Keratinocyte (primary cell): ENCODE measurements at regions not wholly inside any gene's neighbourhood (a gene's known extent, or its start where the extent isn't known, plus 50 kb on each side); places are given as distances from the start of the nearest gene placed in this dataset.

Experiments used
- DNase-seq: peaks from one replicate; pipeline ENCODE4 v3.0.0-alpha.2; 2011; ENCODE audit warnings: low read depth, missing footprints, low spot score
- FAIRE-seq: peaks from 2 replicates; lab custom pipeline; 2011; peaks lifted over from hg19 to GRCh38; lab: Jason Lieb, UNC
- H2AFZ ChIP-seq: 2 replicates; pipeline ENCODE4 v1.6.0; 2012; ENCODE audit warnings: low read length, control low read depth, inconsistent platforms; ENCODE audit not compliant: control insufficient read depth
- H3K27ac ChIP-seq: 2 replicates; pipeline ENCODE4 v1.5.1; 2011; ENCODE audit warnings: low read length; ENCODE audit not compliant: control insufficient read depth, insufficient read depth
- H3K27me3 ChIP-seq: 3 replicates; pipeline ENCODE4 v1.6.0; 2011; ENCODE audit warnings: low read length; ENCODE audit not compliant: control insufficient read depth, insufficient read depth; ENCODE audit errors: extremely low read depth
- H3K36me3 ChIP-seq, 2 experiments: 2 replicates in 1 of 2; 3 replicates in 1 of 2; pipeline ENCODE4 v1.5.1; 2011; ENCODE audit warnings: low read length in 2 of 2, mild to moderate bottlenecking in 1 of 2; ENCODE audit not compliant: control insufficient read depth in 2 of 2, insufficient read depth in 2 of 2; ENCODE audit errors: extremely low read depth in 1 of 2
- H3K4me1 ChIP-seq: 3 replicates; pipeline ENCODE4 v1.5.1; 2011; ENCODE audit warnings: low read length; ENCODE audit not compliant: control insufficient read depth, insufficient read depth; ENCODE audit errors: extremely low read depth
- H3K4me2 ChIP-seq: 3 replicates; pipeline ENCODE4 v1.6.0; 2011; ENCODE audit warnings: low read depth, low read length; ENCODE audit not compliant: control insufficient read depth, insufficient read depth; ENCODE audit errors: extremely low read depth
- H3K4me3 ChIP-seq, 3 experiments: fragments of 200-600 bp in 1 of 3; sonication (generic) in 1 of 3; 2 replicates in 2 of 3; 3 replicates in 1 of 3; pipeline ENCODE4 v1.5.1; 2011 to 2016; ENCODE audit warnings: low read length in 3 of 3, mild to moderate bottlenecking in 3 of 3, control low read depth in 2 of 3, inconsistent platforms in 1 of 3, low read depth in 1 of 3, mixed read lengths in 1 of 3, mixed run types in 1 of 3, moderate library complexity in 1 of 3; ENCODE audit not compliant: control insufficient read depth in 2 of 3, insufficient read depth in 2 of 3; ENCODE audit errors: extremely low read depth in 1 of 3
- H3K79me2 ChIP-seq: 2 replicates; pipeline ENCODE4 v1.6.0; 2012; ENCODE audit warnings: low read length; ENCODE audit not compliant: control insufficient read depth, insufficient read depth
- H3K9ac ChIP-seq: 3 replicates; pipeline ENCODE4 v1.6.0; 2011; ENCODE audit warnings: low read length; ENCODE audit not compliant: control insufficient read depth, insufficient read depth; ENCODE audit errors: extremely low read depth
- H3K9me1 ChIP-seq: 3 replicates; pipeline ENCODE4 v1.6.0; 2011; ENCODE audit warnings: low read length; ENCODE audit not compliant: control insufficient read depth, insufficient read depth; ENCODE audit errors: extremely low read depth
- H3K9me3 ChIP-seq: 2 replicates; pipeline ENCODE4 v1.5.1; 2012; ENCODE audit warnings: low read depth, low read length; ENCODE audit not compliant: control insufficient read depth
- H4K20me1 ChIP-seq: 3 replicates; pipeline ENCODE4 v1.6.0; 2011; ENCODE audit warnings: low read length; ENCODE audit not compliant: control insufficient read depth, insufficient read depth; ENCODE audit errors: extremely low read depth
- CTCF ChIP-seq, 3 experiments: IDR thresholded peaks in 1 of 3; conservative IDR thresholded peaks in 1 of 3; optimal IDR thresholded peaks in 1 of 3; 2 replicates in 2 of 3; 3 replicates in 1 of 3; pipeline versions ENCODE3 to v1.5.1; 2011; ENCODE audit warnings: low read length in 3 of 3, mild to moderate bottlenecking in 3 of 3, moderate library complexity in 2 of 3, control low read depth in 1 of 3, inconsistent platforms in 1 of 3; ENCODE audit not compliant: insufficient read depth in 2 of 3; ENCODE audit errors: extremely low read depth in 1 of 3
- EZH2 ChIP-seq: IDR thresholded peaks from one replicate; pipeline ENCODE4 v1.6.1; 2012; ENCODE audit warnings: inconsistent platforms, mild to moderate bottlenecking, low read length, moderate library complexity
- dilution Hi-C: fragments of 300-500 bp; cut with MboI; formaldehyde crosslinking; loops from one replicate; pipeline ENCODE4 v1.7.0; 2020; ENCODE audit warnings: low sequenced_read_pairs; ENCODE audit not compliant: extremely low pct_ligation_motif_present

- Histone ChIP-seq H3K36me3 (no peaks in the 10 kb centered on the region), H3K9me1 (no peaks in the 10 kb centered on the region), H3K4me2 (no peak overlapping the region), H3K27ac (no peak overlapping the region), H3K27me3 (peaks cover 43% of the 10 kb centered on the region), H3K9ac (no peak overlapping the region), H2AFZ (no peak overlapping the region), H4K20me1 (no peaks in the 10 kb centered on the region), H3K9me3 (peaks cover 7% of the 10 kb centered on the region), H3K79me2 (no peaks in the 10 kb centered on the region), H3K4me3 (no peak overlapping the region), H3K4me1 (no peaks in the 10 kb centered on the region)
- TF ChIP-seq CTCF (optimal IDR thresholded peaks at IDR 0.05 in 1 of 3, IDR thresholded peaks at IDR 0.05 in 1 of 3, conservative IDR thresholded peaks at IDR 0.05 in 1 of 3; ENCODE audit: extremely low read depth in 1 of 3, insufficient read depth in 2 of 3, low read length in 3 of 3) (no peak), EZH2 (no peak)
- dilution Hi-C loops, result no loop called here
- no peak for FAIRE-seq
- DNase-seq, result no peak
Observed at GRCh38 chr4:1515763-1516162, 109.5 kb upstream of the NKX1-1 start.

DNA sequence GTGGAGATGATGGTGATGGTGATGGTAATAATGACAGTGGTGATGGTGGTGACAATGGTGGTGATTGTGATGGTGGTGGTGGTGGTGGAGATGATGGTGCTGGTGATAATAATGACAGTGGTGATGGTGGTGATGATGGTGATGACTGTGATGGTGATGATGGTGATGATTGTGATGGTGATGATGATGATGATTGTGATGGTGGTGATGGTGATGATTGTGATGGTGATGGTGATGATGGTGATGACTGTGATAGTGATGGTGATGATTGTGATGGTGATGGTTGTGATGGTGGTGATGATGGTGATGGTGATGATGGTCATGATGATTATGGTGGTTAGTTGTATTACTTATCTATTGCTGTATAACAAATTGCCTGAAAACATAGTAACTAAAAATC, 108.9 kb upstream of the NKX1-1 start:
- Histone ChIP-seq H3K79me2 (no peaks in the 10 kb centered on the region), H4K20me1 (no peaks in the 10 kb centered on the region), H3K27ac (no peak overlapping the region), H3K9ac (no peak overlapping the region), H3K4me2 (no peak overlapping the region), H3K4me1 (no peaks in the 10 kb centered on the region), H3K27me3 (peaks cover 42% of the 10 kb centered on the region), H3K9me3 (peaks cover 7% of the 10 kb centered on the region), H2AFZ (no peak overlapping the region), H3K4me3 (no peak overlapping the region), H3K36me3 (no peaks in the 10 kb centered on the region), H3K9me1 (no peaks in the 10 kb centered on the region)
- DNase-seq (no peak), FAIRE-seq (no peak)
- dilution Hi-C loops, result no loop called here
- TF ChIP-seq CTCF (optimal IDR thresholded peaks at IDR 0.05 in 1 of 3, IDR thresholded peaks at IDR 0.05 in 1 of 3, conservative IDR thresholded peaks at IDR 0.05 in 1 of 3; ENCODE audit: extremely low read depth in 1 of 3, insufficient read depth in 2 of 3, low read length in 3 of 3), result no peak
- TF ChIP-seq EZH2, result no peak
